C4-2B (cell line): ENCODE measurements at regions not wholly inside any gene's neighbourhood (a gene's known extent, or its start where the extent isn't known, plus 50 kb on each side); places are given as distances from the start of the nearest gene placed in this dataset.

ENCODE experiments used
- H3K27ac ChIP-seq: fragments of 450-650 bp; 2 replicates; pipeline ENCODE4 v1.5.1; 2017
- ZFX ChIP-seq: fragments of 450-650 bp; IDR thresholded peaks from 2 replicates; pipeline ENCODE4 v1.6.1; 2017
- TF ChIP-seq, protein P1 (sequence below): fragments of 450-650 bp; conservative IDR thresholded peaks from 2 replicates; pipeline ENCODE4 v1.5.1; 2017; ENCODE audit warnings: mild to moderate bottlenecking

DNA sequence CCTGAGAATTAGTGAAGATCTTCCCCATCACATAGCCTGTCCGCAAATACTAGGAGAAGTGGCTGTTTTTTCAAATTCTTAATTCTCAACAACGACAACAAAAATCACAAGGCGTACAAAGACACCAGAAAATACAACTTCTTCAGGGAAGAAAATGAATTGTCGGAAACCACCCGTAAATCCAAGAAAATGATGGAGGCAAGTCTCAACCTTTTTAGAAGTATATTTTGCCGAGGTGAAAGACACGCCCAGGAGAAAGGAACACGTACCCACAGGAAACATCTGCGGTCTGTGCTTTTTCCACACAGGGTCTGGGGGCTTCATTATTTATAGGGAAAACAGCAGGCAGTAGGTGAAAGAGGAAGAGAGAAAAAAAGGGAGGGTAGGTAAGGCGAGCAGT lies 223.9 kb upstream of the GGTLC1 start:
- H3K27ac ChIP-seq, result no peak overlapping the region
- TF ChIP-seq ZFX, result no peak
- TF ChIP-seq, protein P1, sequence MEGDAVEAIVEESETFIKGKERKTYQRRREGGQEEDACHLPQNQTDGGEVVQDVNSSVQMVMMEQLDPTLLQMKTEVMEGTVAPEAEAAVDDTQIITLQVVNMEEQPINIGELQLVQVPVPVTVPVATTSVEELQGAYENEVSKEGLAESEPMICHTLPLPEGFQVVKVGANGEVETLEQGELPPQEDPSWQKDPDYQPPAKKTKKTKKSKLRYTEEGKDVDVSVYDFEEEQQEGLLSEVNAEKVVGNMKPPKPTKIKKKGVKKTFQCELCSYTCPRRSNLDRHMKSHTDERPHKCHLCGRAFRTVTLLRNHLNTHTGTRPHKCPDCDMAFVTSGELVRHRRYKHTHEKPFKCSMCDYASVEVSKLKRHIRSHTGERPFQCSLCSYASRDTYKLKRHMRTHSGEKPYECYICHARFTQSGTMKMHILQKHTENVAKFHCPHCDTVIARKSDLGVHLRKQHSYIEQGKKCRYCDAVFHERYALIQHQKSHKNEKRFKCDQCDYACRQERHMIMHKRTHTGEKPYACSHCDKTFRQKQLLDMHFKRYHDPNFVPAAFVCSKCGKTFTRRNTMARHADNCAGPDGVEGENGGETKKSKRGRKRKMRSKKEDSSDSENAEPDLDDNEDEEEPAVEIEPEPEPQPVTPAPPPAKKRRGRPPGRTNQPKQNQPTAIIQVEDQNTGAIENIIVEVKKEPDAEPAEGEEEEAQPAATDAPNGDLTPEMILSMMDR, result no peak

DNA sequence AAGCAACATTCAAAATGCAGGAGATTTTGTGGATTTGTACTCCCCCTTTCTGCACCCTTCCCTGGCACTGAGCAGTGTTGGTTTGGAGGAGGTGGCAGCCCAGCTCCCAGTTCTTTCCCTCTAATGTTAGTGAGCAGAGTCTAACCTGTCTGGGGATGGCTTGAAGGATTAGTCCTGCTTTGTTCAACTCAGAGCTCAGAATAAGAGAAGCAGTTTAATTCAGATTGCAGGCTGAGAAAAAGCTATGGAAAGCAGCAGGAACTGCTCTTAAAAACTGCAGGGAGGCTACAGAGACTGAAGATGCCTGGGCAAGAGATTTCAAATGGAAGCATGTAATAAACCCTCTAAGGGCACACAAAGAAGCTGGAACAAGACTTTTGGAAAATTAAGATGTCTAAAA lies 223.4 kb upstream of the GGTLC1 start:
- TF ChIP-seq ZFX, result no peak
- TF ChIP-seq, protein P1, result no peak
- no peak overlapping the region for H3K27ac ChIP-seq

- TF ChIP-seq ZFX, result no peak
- TF ChIP-seq, protein P1, result no peak
Observed at GRCh38 chr20:24210356-24210755, 221.8 kb upstream of the GGTLC1 start.

DNA sequence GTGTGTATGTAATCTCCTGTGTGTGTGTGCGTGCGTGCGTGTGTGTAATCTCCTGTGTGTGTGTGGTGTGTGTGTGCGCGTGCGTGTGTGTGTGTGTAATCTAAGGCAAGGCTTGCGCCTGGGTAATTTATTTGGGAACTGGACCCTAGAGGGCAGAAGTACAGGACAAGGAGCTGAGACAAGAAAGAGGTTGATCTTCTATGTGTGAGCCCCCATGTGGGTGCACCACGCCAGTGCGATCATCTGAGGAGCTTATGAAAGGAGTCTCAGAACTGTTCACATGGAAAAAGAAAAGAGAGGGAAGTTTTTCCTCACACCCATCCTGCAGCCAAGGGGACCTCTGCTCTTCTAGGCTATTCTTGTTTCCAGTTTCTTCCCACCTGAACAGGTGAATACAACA lies 220.1 kb upstream of the GGTLC1 start:
- no peak overlapping the region for H3K27ac ChIP-seq
- TF ChIP-seq, protein P1, result peak; percentile 31; the same call in 1 of the 2 replicates
- TF ChIP-seq ZFX, result no peak

More at GRCh38 chr20:24210356-24210755, 221.8 kb upstream of the GGTLC1 start:
- no peak overlapping the region for H3K27ac ChIP-seq

DNA sequence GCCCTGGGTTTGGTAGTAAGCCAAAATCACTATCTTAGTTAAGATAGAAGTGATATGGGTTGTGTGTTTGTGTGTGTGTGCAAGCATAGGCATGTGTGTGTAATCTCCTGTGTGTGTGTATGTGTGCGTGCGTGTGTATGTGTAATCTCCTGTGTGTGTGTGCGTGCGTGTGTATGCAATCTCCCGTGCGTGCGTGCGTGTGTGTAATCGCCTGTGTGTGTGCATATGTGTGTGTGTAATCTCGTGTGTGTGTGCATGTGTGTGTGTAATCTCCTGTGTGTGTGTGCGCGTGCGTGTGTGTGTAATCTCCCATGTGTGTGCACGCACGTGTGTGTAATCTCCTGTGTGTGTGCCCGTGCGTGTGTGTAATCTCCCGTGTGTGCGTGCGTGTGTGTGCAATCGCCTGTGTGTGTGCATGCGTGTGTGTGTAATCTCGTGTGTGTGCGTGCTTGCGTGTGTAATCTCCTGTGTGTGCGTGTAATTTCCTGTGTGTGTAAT lies 219.3 kb upstream of the GGTLC1 start:
- no peak overlapping the region for H3K27ac ChIP-seq
- TF ChIP-seq, protein P1, result no peak
- TF ChIP-seq ZFX, result no peak

DNA sequence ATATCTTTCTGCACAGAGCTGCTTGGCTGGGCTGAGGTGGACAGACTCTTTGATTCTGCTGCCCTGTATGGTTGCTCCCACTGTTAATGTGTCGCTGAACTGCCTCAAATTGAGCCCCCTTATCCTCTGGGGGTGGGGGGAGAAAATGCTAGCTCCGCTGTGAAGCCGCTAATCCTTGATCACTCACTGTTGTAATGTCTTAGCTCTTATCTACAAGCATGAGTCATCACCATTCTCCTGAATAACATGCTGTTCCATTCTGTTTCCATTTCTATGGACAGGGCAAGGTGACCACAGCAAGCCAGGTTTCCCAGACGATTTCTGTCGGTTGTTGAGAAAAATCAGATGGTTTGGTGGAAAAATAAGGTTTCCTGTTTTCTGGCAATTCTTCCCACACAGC lies 218.4 kb upstream of the GGTLC1 start:
- H3K27ac ChIP-seq, result no peak overlapping the region
- TF ChIP-seq, protein P1, result no peak
- TF ChIP-seq ZFX, result no peak

GRCh38 chr20:24203526-24204183 lies 215.1 kb upstream of the GGTLC1 start:
- no peak for TF ChIP-seq ZFX
- TF ChIP-seq, protein P1, result no peak
- H3K27ac ChIP-seq, result no peak overlapping the region
